Spleen (tissue), 7 donors: ENCODE measurements at regions not wholly inside any gene's neighbourhood (a gene's known extent, or its start where the extent isn't known, plus 50 kb on each side); places are given as distances from the start of the nearest gene placed in this dataset.

Experiments
- CTCF ChIP-seq, 11 experiments: fragments of 200-600 bp in 7 of 11; fragments of 450-650 bp in 4 of 11; sonication (generic) in 4 of 11; IDR thresholded peaks in 8 of 11; conservative IDR thresholded peaks in 3 of 11; 1 replicate in 7 of 11; 2 replicates in 4 of 11; pipeline versions ENCODE4 v1.4.0 to v1.8.0; 2016 to 2021; ENCODE audit warnings: antibody characterized with exemption in 11 of 11, inconsistent platforms in 4 of 11, mild to moderate bottlenecking in 1 of 11
- POLR2AphosphoS5 ChIP-seq, 3 donors: sonication (generic); formaldehyde crosslinking; IDR thresholded peaks; one replicate each; pipeline ENCODE4 v1.5.1; 2017; ENCODE audit warnings: antibody characterized with exemption in 3 of 3
- donor health status: DM: no; HTN: no; CAD: no; lungs with moderate emphysema.
- donor health status: DM: no; HTN: no; CAD: no.
- donor health status: DM: no; HTN: no; CAD: no.

- TF ChIP-seq CTCF (IDR thresholded peaks at IDR 0.05 in 8 of 11, conservative IDR thresholded peaks at IDR 0.05 in 3 of 11) (no peak), POLR2AphosphoS5 (IDR thresholded peaks at IDR 0.05) (no peak)
Measured at GRCh38 chr11:92779746-92780145, 189.7 kb upstream of the MTNR1B start.
